GM12864 (cell line): ENCODE measurements at regions not wholly inside any gene's neighbourhood (a gene's known extent, or its start where the extent isn't known, plus 50 kb on each side); places are given as distances from the start of the nearest gene placed in this dataset.
"Not testable (repeated sequence)": the region's sequence is repeated elsewhere in the genome, so short reads cannot be mapped to it uniquely, and the experiment has no call there.

Experiments used
- DNase-seq: peaks from one replicate; pipeline ENCODE4 v3.0.0-alpha.2; 2011; ENCODE audit warnings: low read depth
- H3K4me3 ChIP-seq: 2 replicates; pipeline ENCODE4 v1.5.1; 2011; ENCODE audit warnings: mild to moderate bottlenecking, low read depth, low read length, control low read depth
- CTCF ChIP-seq: IDR thresholded peaks from 2 replicates; pipeline ENCODE4 v1.5.1; 2011; ENCODE audit warnings: low read depth, mild to moderate bottlenecking, moderate library complexity, low read length, control low read depth, inconsistent platforms; ENCODE audit errors: missing control alignments

GRCh38 chr15:34644061-34644460, 60.6 kb upstream of the GOLGA8B start:
- DNase-seq: no peak
- H3K4me3 ChIP-seq: no peak overlapping the region
- TF ChIP-seq CTCF: no peak

GRCh38 chr15:34642247-34642646, 58.8 kb upstream of the GOLGA8B start:
- no peak for TF ChIP-seq CTCF
- no peak for DNase-seq
- no peak overlapping the region for H3K4me3 ChIP-seq

- no peak for DNase-seq
- no peak for TF ChIP-seq CTCF
- H3K4me3 ChIP-seq: no peak overlapping the region
These were observed 57.2 kb upstream of the GOLGA8B start for GRCh38 chr15:34640661-34641060.

GRCh38 chr15:34637305-34637704, 53.9 kb upstream of the GOLGA8B start:
- H3K4me3 ChIP-seq: no peak overlapping the region
- no peak for DNase-seq
- no peak for TF ChIP-seq CTCF

- H3K4me3 ChIP-seq, DNase-seq: not testable (repeated sequence)
These were observed 50.2 kb upstream of the GOLGA8B start for GRCh38 chr15:34633602-34634001.
